ENCODE measurements at regions not wholly inside any gene's neighbourhood (a gene's known extent, or its start where the extent isn't known, plus 50 kb on each side); places are given as distances from the start of the nearest gene placed in this dataset.

GRCh38 chr13:74043237-74043636 is 91.0 kb downstream of the KLF12 start:
- no peak for DNase-seq

- DNase-seq = no peak
Observed at GRCh38 chr13:74040200-74040599, 94.0 kb downstream of the KLF12 start.

GRCh38 chr13:74039667-74040066 is 94.5 kb downstream of the KLF12 start:
- no peak for DNase-seq

GRCh38 chr13:74039154-74039553 is 95.0 kb downstream of the KLF12 start:
- DNase-seq = no peak

- DNase-seq = no peak
Observed at GRCh38 chr13:74037762-74038161, 96.4 kb downstream of the KLF12 start.

GRCh38 chr13:74036373-74036772 is 97.8 kb downstream of the KLF12 start:
- DNase-seq = no peak

DNA sequence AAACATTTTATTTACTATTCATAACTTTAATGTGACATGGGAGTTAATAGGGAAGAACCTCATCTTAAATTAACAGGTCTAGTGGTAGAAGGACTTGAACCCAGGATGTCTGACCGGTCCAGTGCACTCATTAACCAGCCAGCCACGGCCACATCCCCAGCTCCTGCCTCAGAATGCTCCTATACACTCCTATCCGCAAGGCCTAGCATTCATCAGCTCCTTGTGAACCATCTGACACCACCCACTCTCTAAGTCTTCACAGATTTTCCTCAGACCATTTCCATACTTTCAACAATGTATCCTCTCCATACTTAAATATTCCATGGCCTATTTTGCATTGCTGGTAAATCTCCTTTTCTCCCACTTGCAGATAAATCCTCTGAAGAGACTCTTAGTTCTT is 98.3 kb downstream of the KLF12 start:
- DNase-seq = no peak

DNA sequence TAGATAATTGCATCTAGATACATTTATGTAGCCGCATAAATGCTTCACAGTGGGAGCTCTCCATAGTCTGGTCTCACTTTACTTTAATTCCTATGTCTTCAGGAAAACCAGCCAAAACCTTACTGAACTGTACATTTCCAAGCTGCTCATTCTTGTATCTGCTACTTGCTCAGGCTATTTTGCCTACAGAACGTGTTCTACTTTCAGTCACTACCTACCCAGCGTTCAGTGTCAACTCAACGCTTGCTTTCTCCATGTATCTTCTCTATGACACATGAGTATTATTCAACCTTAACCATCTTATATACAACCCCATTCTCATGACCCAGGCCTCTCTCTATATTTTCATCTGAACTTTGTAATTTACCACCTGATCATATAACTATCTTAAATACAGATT is 101.9 kb downstream of the KLF12 start:
- DNase-seq = no peak

GRCh38 chr13:74027161-74027779 is 106.9 kb downstream of the KLF12 start:
- DNase-seq = no peak

- DNase-seq = no peak
Observed at GRCh38 chr13:74026753-74027152, 107.5 kb downstream of the KLF12 start.

- no peak for DNase-seq
Observed at GRCh38 chr13:74025369-74025768, 108.8 kb downstream of the KLF12 start.

DNA sequence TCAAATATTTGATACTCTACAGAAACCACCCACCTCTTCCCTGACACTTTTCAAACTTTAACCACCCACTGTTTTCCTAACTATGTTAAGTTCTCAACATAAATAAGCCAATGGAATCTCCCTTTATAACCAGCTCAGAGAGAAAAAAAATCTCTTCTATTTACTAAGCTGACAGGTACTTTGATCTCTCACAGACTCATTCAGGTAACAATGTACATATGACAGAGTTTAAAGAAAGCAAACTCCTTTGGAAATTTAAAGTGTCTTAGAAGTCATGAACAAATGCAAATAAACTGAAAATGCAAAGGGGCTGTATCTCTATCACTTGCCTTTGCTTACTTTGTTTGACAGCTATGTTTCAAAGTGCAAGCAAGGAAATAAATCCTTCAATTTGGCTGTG is 109.3 kb downstream of the KLF12 start:
- no peak for DNase-seq

DNA sequence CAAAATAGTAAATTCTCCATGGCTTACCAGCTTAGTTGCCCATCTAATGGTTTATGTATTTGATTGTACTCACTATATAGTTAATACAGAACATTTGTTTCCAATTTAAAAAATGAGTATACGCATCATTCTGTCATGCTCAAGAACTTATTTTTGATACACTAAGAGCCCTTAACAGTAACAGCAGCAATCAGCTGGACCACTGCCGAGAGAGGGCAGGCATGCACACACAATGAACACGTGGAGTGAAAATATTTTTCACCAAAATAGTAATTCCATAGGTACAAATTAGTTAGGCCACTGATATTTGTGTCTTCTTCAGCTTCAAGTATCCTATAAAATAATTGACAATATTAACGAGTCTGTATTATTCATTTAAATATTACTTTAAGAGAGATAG is 109.9 kb downstream of the KLF12 start:
- no peak for DNase-seq

DNA sequence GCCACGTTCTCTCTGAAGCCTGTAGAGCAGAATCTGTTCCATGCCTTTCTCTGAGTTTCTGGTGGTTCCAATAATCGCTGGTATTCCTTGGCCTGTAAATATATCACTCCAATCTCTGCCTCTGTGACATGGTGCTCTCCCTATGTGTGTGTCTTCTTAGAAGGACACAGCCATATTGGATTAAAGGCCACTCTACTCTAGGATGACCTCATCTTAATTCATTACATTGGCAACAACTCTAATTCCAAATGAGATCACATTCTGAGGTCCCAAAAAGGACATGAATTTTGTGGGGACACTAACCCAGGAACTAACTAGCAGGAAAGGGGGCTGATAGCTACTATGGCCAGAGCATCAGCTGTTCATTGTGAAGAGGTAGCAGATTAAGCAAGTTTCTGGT is 110.7 kb downstream of the KLF12 start:
- no peak for DNase-seq

GRCh38 chr13:74021505-74021904 is 112.7 kb downstream of the KLF12 start:
- no peak for DNase-seq

- DNase-seq = no peak
Observed at GRCh38 chr13:74018062-74018431, 116.2 kb downstream of the KLF12 start.

- DNase-seq = no peak
Observed at GRCh38 chr13:74017301-74018061, 116.7 kb downstream of the KLF12 start.

DNA sequence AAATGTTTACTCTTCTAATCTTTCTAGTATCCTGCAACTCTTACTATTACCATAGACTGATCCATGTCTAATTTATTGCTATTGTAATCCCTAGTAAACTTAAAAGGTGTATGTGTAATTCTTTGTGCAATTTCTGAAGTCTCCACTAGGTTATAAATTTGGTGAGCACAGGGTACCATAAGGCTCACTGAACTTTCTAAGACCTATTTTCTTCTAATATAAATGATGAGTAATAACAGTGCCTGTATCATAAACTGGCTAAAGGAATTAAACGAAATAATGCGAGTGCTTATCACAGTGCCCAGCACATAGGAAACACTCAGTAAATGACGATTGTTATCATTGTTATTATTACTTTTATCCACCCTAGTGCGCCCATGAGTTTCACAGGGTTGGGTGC is 119.1 kb downstream of the KLF12 start:
- DNase-seq = no peak

DNA sequence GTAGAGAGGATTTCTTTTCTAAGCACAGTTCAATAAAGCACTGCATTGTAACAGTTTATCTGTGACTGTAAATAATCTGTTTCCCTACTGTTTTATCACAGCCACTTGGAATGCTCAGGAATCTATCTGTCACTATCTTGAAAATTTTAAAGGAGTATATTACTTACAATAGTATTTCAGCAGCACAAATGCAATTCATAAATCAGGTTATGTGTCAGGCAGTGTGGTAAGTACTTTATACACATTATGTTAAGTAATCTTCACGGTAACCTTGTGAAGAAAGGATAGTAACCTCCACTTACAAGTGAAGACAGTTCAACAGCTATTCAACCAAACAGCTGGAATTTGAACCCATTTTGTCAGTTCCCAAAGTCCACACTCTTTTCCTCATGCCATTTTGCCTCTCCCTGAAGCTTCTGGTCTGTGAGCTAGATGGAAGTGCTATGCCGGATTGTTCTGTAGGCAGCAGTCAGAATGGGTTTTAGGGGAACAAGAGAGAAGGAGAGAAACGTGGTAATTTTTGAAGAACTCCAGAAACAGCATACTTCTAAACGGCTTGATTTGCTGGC is 125.0 kb downstream of the KLF12 start:
- no peak for DNase-seq

GRCh38 chr13:74006666-74007065 is 127.5 kb downstream of the KLF12 start:
- DNase-seq = no peak

DNA sequence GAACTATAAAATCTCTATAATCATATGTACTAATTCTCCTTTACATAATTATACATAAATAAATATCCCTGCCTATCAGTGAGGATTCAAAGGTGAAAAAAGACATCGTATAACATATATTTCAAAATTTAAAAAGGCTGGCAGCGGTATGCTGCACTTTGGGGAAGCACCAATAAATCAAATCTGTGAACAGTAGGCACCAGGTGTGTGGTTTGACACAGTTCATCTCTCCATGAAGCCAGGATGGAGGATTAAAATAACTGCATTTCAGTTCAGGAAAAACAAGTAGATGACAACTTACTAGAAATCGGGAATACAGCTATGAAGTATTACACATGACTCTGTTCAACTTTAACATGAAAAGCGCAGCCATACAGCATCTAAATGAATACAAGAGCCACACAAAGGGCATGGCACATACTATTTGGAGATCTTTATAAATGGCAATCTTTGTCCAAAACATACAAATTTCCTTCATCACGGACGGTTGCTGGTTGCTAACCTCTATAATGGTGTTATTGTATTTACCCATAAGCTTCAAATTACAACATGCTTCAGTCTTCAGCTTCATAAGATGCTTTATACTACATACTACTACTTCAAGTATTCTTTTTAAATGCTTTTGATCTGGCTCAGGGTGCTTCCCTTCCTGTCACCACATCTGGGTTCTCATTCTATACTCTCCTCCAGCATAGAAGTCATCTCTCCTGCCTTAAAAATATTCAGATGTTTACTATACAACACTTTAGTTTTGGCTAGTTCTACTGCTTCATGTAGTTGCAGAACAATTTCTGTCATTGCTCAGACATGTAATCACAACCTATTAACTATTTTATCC is 128.7 kb downstream of the KLF12 start:
- DNase-seq = no peak

DNA sequence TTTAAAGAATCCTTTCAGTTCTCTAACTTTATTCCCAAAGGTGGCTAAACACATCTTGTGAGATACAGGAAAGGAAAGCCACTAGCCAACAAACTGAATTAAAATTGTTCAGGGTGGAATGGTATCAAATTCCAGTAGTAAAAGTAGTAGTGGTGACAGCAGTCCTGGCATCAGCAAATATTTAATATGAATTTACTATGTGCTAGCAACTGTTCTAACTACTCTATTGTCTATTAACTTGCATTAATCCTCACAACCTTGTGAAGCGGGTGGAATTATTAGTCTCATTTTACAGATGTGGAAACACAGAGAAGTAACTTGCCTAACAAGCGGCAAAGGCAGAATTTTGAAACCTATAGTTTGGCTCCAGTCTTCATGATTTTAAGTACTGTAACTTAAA is 130.1 kb downstream of the KLF12 start:
- DNase-seq = no peak

- DNase-seq = no peak
Observed at GRCh38 chr13:74003374-74003773, 130.8 kb downstream of the KLF12 start.

Measured in muscle of arm (tissue), 1 donor.